Suppressor macrophage treated with lipopolysaccharide for 4 hours (primary cell): ENCODE measurements at regions not wholly inside any gene's neighbourhood (a gene's known extent, or its start where the extent isn't known, plus 50 kb on each side); places are given as distances from the start of the nearest gene placed in this dataset.
"Not testable (repeated sequence)": the region's sequence is repeated elsewhere in the genome, so short reads cannot be mapped to it uniquely, and the experiment has no call there.

Experiments used
- DNase-seq: peaks from one replicate; pipeline ENCODE4 v3.0.0-alpha.2; 2020

- DNase-seq: no peak
Observed at GRCh38 chr14:48814562-48814961, 771.6 kb downstream of the RPS29 start.

- DNase-seq: no peak
Observed at GRCh38 chr14:48805315-48805714, 780.9 kb downstream of the RPS29 start.

GRCh38 chr14:48792376-48793024 lies 793.7 kb downstream of the RPS29 start:
- no peak for DNase-seq

- no peak for DNase-seq
Observed at GRCh38 chr14:48788771-48789170, 797.4 kb downstream of the RPS29 start.

- no peak for DNase-seq
Observed at GRCh38 chr14:48786498-48786897, 799.7 kb downstream of the RPS29 start.

- DNase-seq: no peak
Observed at GRCh38 chr14:48771717-48772116, 814.5 kb downstream of the RPS29 start.

- DNase-seq: no peak
Observed at GRCh38 chr14:48751293-48751692, 834.9 kb downstream of the RPS29 start.

- no peak for DNase-seq
Observed at GRCh38 chr14:48748151-48748675, 838.0 kb downstream of the RPS29 start.

GRCh38 chr14:48747561-48748089 lies 838.6 kb downstream of the RPS29 start:
- DNase-seq: no peak

GRCh38 chr14:48744202-48744601 lies 842.0 kb downstream of the RPS29 start:
- no peak for DNase-seq

GRCh38 chr14:48738186-48738925 lies 847.8 kb downstream of the RPS29 start:
- no peak for DNase-seq

- DNase-seq: no peak
Observed at GRCh38 chr14:48735607-48736006, 850.6 kb downstream of the RPS29 start.

- no peak for DNase-seq
Observed at GRCh38 chr14:48731260-48731659, 854.9 kb downstream of the RPS29 start.

- DNase-seq: no peak
Observed at GRCh38 chr14:48726080-48726642, 860.0 kb downstream of the RPS29 start.

- DNase-seq: no peak
Observed at GRCh38 chr14:48725051-48725734, 861.0 kb downstream of the RPS29 start.

GRCh38 chr14:48723841-48724495 lies 862.2 kb downstream of the RPS29 start:
- DNase-seq: no peak

GRCh38 chr14:48714366-48714765 lies 871.8 kb downstream of the RPS29 start:
- no peak for DNase-seq

- no peak for DNase-seq
Observed at GRCh38 chr14:48710133-48710532, 876.0 kb downstream of the RPS29 start.

GRCh38 chr14:48709277-48709785 lies 876.8 kb downstream of the RPS29 start:
- no peak for DNase-seq

GRCh38 chr14:48704639-48705038 lies 881.5 kb downstream of the RPS29 start:
- DNase-seq: no peak

GRCh38 chr14:48703728-48704467 lies 882.3 kb downstream of the RPS29 start:
- DNase-seq: no peak

- not testable (repeated sequence) for DNase-seq
Observed at GRCh38 chr14:48697362-48697761, 888.8 kb downstream of the RPS29 start.
